HEK293 (cell line): ENCODE measurements at regions not wholly inside any gene's neighbourhood (a gene's known extent, or its start where the extent isn't known, plus 50 kb on each side); places are given as distances from the start of the nearest gene placed in this dataset.

ENCODE experiments used
- CTCF ChIA-PET: fragments of 350-600 bp; formaldehyde crosslinking; extraction: SDS; loops from one replicate; lab custom pipeline; 2021; ENCODE audit warnings: antibody characterized with exemption; lab: Yijun Ruan, JAX
- POLR2A ChIA-PET: fragments of 300-600 bp; formaldehyde crosslinking; extraction: SDS; loops from one replicate; lab custom pipeline; 2020; ENCODE audit warnings: antibody characterized with exemption, inconsistent platforms; lab: Yijun Ruan, JAX
- H3K27ac ChIP-seq: fragments of 200-500 bp; sonication (Bioruptor generic); 2 replicates; pipeline ENCODE4 v1.5.1; 2014; ENCODE audit warnings: low read depth, low read length, control low read depth, inconsistent platforms; ENCODE audit errors: extremely low read depth
- H3K36me3 ChIP-seq, 2 experiments: fragments of 200-500 bp in 1 of 2; sonication (Bioruptor generic) in 1 of 2; 1 replicate in 1 of 2; 2 replicates in 1 of 2; pipeline ENCODE4 v1.5.1; 2014 to 2017; ENCODE audit warnings: inconsistent platforms in 2 of 2, low read length in 2 of 2; ENCODE audit not compliant: control insufficient read depth in 2 of 2, insufficient read depth in 1 of 2
- H3K4me1 ChIP-seq: fragments of 200-500 bp; sonication (Bioruptor generic); 2 replicates; pipeline ENCODE4 v1.5.1; 2014; ENCODE audit warnings: mild to moderate bottlenecking, low read length, inconsistent platforms; ENCODE audit not compliant: control insufficient read depth, insufficient read depth
- H3K4me3 ChIP-seq: 2 replicates; pipeline ENCODE4 v1.5.1; 2011; ENCODE audit warnings: low read depth, mild to moderate bottlenecking, control low read depth, low read length, moderate library complexity
- H3K9me3 ChIP-seq: fragments of 200-500 bp; sonication (Bioruptor generic); 2 replicates; pipeline ENCODE4 v1.5.1; 2014; ENCODE audit warnings: low read depth, low read length, inconsistent platforms; ENCODE audit not compliant: control insufficient read depth, insufficient read depth
- ATF2 ChIP-seq: fragments of 450-650 bp; formaldehyde crosslinking; IDR thresholded peaks from 2 replicates; pipeline ENCODE4 v1.5.1; 2016; ENCODE audit warnings: missing biosample characterization, missing genetic modification characterization, low read depth
- CTCF ChIP-seq: fragments of 450-650 bp; formaldehyde crosslinking; IDR thresholded peaks from 2 replicates; pipeline ENCODE4 v1.5.1; 2016; ENCODE audit warnings: missing biosample characterization, missing genetic modification characterization
- ELK4 ChIP-seq: IDR thresholded peaks from 2 replicates; pipeline ENCODE4 v1.6.1; 2011; ENCODE audit warnings: mild to moderate bottlenecking, low read depth, low read length, borderline replicate concordance
- FEZF1 ChIP-seq: fragments of 450-650 bp; formaldehyde crosslinking; IDR thresholded peaks from 2 replicates; pipeline ENCODE4 v1.5.1; 2016; ENCODE audit warnings: missing biosample characterization, missing genetic modification characterization
- GLIS2 ChIP-seq: fragments of 450-650 bp; formaldehyde crosslinking; IDR thresholded peaks from 2 replicates; pipeline ENCODE4 v1.5.1; 2016; ENCODE audit warnings: missing biosample characterization, missing genetic modification characterization
- KLF16 ChIP-seq: fragments of 450-650 bp; formaldehyde crosslinking; IDR thresholded peaks from 2 replicates; pipeline ENCODE4 v1.5.1; 2017; ENCODE audit warnings: missing biosample characterization, missing genetic modification characterization
- KLF8 ChIP-seq: fragments of 450-650 bp; formaldehyde crosslinking; IDR thresholded peaks from 2 replicates; pipeline ENCODE4 v1.5.1; 2016; ENCODE audit warnings: missing biosample characterization, missing genetic modification characterization
- MYNN ChIP-seq: fragments of 450-650 bp; formaldehyde crosslinking; IDR thresholded peaks from 2 replicates; pipeline ENCODE4 v1.5.1; 2016; ENCODE audit warnings: missing biosample characterization, missing genetic modification characterization, borderline replicate concordance
- MZF1 ChIP-seq: fragments of 450-650 bp; formaldehyde crosslinking; IDR thresholded peaks from 2 replicates; pipeline ENCODE4 v1.5.1; 2017; ENCODE audit warnings: missing biosample characterization, missing genetic modification characterization, borderline replicate concordance
- PRDM1 ChIP-seq: fragments of 450-650 bp; formaldehyde crosslinking; IDR thresholded peaks from 2 replicates; pipeline ENCODE4; 2016; ENCODE audit warnings: missing biosample characterization, missing genetic modification characterization
- REPIN1 ChIP-seq: fragments of 450-650 bp; formaldehyde crosslinking; IDR thresholded peaks from 2 replicates; pipeline ENCODE4 v1.5.1; 2017; ENCODE audit warnings: missing biosample characterization, missing genetic modification characterization, low read depth
- ZBTB48 ChIP-seq: fragments of 450-650 bp; formaldehyde crosslinking; IDR thresholded peaks from 2 replicates; pipeline ENCODE4 v1.5.1; 2016; ENCODE audit warnings: missing biosample characterization, missing genetic modification characterization
- ZFP37 ChIP-seq: fragments of 450-650 bp; formaldehyde crosslinking; IDR thresholded peaks from 2 replicates; pipeline ENCODE4 v1.5.1; 2016; ENCODE audit warnings: missing biosample characterization, missing genetic modification characterization
- ZIC2 ChIP-seq: fragments of 450-650 bp; formaldehyde crosslinking; IDR thresholded peaks from 2 replicates; pipeline ENCODE4 v1.5.1; 2016; ENCODE audit warnings: missing biosample characterization, missing genetic modification characterization
- ZNF112 ChIP-seq: fragments of 450-650 bp; formaldehyde crosslinking; IDR thresholded peaks from 2 replicates; pipeline ENCODE4 v1.5.0; 2017; ENCODE audit warnings: missing biosample characterization, missing genetic modification characterization
- ZNF148 ChIP-seq: fragments of 450-650 bp; formaldehyde crosslinking; IDR thresholded peaks from 2 replicates; pipeline ENCODE4 v1.5.0; 2017; ENCODE audit warnings: missing biosample characterization, missing genetic modification characterization, borderline replicate concordance
- ZNF169 ChIP-seq: fragments of 450-650 bp; formaldehyde crosslinking; IDR thresholded peaks from 2 replicates; pipeline ENCODE4 v1.5.1; 2016; ENCODE audit warnings: missing biosample characterization, missing genetic modification characterization
- ZNF398 ChIP-seq: fragments of 450-650 bp; formaldehyde crosslinking; IDR thresholded peaks from 2 replicates; pipeline ENCODE4 v1.5.1; 2017; ENCODE audit warnings: missing biosample characterization, missing genetic modification characterization
- ZNF571 ChIP-seq: fragments of 450-650 bp; formaldehyde crosslinking; IDR thresholded peaks from 2 replicates; pipeline ENCODE4 v1.5.0; 2017; ENCODE audit warnings: missing biosample characterization, missing genetic modification characterization
- ZNF580 ChIP-seq: fragments of 450-650 bp; formaldehyde crosslinking; IDR thresholded peaks from 2 replicates; pipeline ENCODE4 v1.5.1; 2016; ENCODE audit warnings: missing biosample characterization, missing genetic modification characterization
- ZNF658 ChIP-seq: fragments of 450-650 bp; formaldehyde crosslinking; IDR thresholded peaks from 2 replicates; pipeline ENCODE4; 2016; ENCODE audit warnings: missing biosample characterization, missing genetic modification characterization
- ZNF677 ChIP-seq: fragments of 450-650 bp; IDR thresholded peaks from 2 replicates; pipeline ENCODE4 v1.5.0; 2018; ENCODE audit warnings: missing biosample characterization, mild to moderate bottlenecking, missing genetic modification characterization, moderate library complexity
- ZNF785 ChIP-seq: fragments of 450-650 bp; formaldehyde crosslinking; IDR thresholded peaks from 2 replicates; pipeline ENCODE4 v1.5.1; 2016; ENCODE audit warnings: missing biosample characterization, missing genetic modification characterization
- ZNF830 ChIP-seq: fragments of 450-650 bp; IDR thresholded peaks from 2 replicates; pipeline ENCODE4 v1.5.0; 2018; ENCODE audit warnings: missing biosample characterization, missing genetic modification characterization, low read depth, mild to moderate bottlenecking, moderate library complexity

- no peaks in the 10 kb centered on the region for H3K9me3 ChIP-seq
- POLR2A ChIA-PET = no interaction called here
- TF ChIP-seq ZNF169 = no peak
- no peak for TF ChIP-seq ZBTB48 (tag by site-specific recombination)
- no peak for TF ChIP-seq KLF8
- no peak for TF ChIP-seq ZNF148 (tag by site-specific recombination)
- no peak for TF ChIP-seq GLIS2 (tag by site-specific recombination)
- TF ChIP-seq ZNF571 (tag by site-specific recombination) = no peak
- TF ChIP-seq ZNF785 (tag by site-specific recombination) = no peak
- no peak for TF ChIP-seq ZNF658 (tag by site-specific recombination)
- TF ChIP-seq REPIN1 (tag by site-specific recombination) = no peak
- TF ChIP-seq ZNF112 (tag by site-specific recombination) = no peak
- no peak for TF ChIP-seq ZNF830 (tag by site-specific recombination)
- no peak for TF ChIP-seq KLF16 (tag by site-specific recombination)
- TF ChIP-seq FEZF1 (tag by site-specific recombination) = no peak
- no peak for TF ChIP-seq ELK4
- TF ChIP-seq ZFP37 (tag by site-specific recombination) = no peak
- H3K4me1 ChIP-seq = no peaks in the 10 kb centered on the region
- H3K27ac ChIP-seq = no peak overlapping the region
- H3K36me3 ChIP-seq = no peaks in the 10 kb centered on the region
- no peak overlapping the region for H3K4me3 ChIP-seq
- CTCF ChIA-PET = no interaction called here
These were observed 226.7 kb upstream of the ARHGAP42 start for GRCh38 chr11:100460426-100460825.

- H3K4me3 ChIP-seq = no peak overlapping the region
- peak; percentile 97 for TF ChIP-seq PRDM1 (tag by site-specific recombination)
- TF ChIP-seq ZIC2 (tag by site-specific recombination) = no peak
- POLR2A ChIA-PET = interaction anchor here (0.6 kb wide), 1 partner anchor 76 kb away, joined by 3 read pairs; no protein-coding TSS in a partner anchor
These were observed 219.1 kb upstream of the ARHGAP42 start for GRCh38 chr11:100467821-100468508.

DNA sequence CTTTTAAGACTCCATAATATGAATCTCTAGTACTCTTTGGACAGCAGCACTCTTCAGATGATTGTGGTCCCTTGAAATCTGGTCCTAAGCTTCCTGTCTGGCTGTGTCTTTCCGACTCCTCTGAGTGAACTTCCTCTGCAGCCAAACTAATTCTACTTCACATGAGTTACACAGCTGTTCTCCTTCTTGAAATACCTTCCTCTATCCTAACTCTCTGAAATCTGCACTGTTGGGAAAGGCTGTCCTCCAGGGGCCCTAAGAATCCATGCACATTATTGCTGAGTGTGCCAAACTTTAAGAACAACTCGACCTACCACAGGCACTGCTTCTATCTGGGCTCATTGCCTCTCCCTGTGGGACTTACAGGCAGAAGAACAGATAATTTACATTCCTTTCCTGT lies 217.3 kb upstream of the ARHGAP42 start:
- ChIA-PET CTCF (no interaction called here), POLR2A (no interaction called here)
- Histone ChIP-seq H3K9me3 (no peaks in the 10 kb centered on the region), H3K27ac (no peak overlapping the region), H3K36me3 (no peaks in the 10 kb centered on the region), H3K4me1 (no peaks in the 10 kb centered on the region), H3K4me3 (no peak overlapping the region)
- no peak for TF ChIP-seq MYNN (tag by site-specific recombination)
- no peak for TF ChIP-seq CTCF (tag by site-specific recombination)
- no peak for TF ChIP-seq ZNF398 (tag by site-specific recombination)
- TF ChIP-seq ZNF580 (tag by site-specific recombination) = no peak
- TF ChIP-seq ZNF677 (tag by site-specific recombination) = no peak
- no peak for TF ChIP-seq ATF2 (tag by site-specific recombination)
- TF ChIP-seq MZF1 (tag by site-specific recombination) = no peak

More at GRCh38 chr11:100467821-100468508, 219.1 kb upstream of the ARHGAP42 start:
- H3K4me1 ChIP-seq = no peaks in the 10 kb centered on the region
- no peaks in the 10 kb centered on the region for H3K9me3 ChIP-seq
- no peaks in the 10 kb centered on the region for H3K36me3 ChIP-seq
- CTCF ChIA-PET = no interaction called here
- H3K27ac ChIP-seq = no peak overlapping the region
